ENCODE measurements at regions not wholly inside any gene's neighbourhood (a gene's known extent, or its start where the extent isn't known, plus 50 kb on each side); places are given as distances from the start of the nearest gene placed in this dataset.
"Not testable (repeated sequence)": the region's sequence is repeated elsewhere in the genome, so short reads cannot be mapped to it uniquely, and the experiment has no call there.

DNA sequence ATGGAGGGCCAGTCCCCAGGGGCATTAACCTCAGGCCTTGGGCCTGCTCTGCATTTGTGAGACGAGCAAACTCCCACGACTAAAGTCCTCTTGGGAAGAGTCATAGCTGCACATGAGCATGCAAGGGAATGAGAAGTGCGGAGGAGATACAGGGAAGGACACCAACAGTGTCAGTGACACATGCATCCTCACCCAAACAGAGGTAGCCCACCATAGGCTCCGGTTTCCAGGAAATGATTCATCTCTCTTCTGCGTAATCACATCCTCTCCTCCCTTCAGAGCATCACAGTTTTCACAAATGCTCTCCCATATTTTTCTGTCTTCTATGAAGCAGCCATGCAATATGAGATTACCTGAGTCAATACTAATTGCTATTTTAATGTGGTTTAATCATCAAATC, 725.7 kb upstream of the GOT2 start:
- no peak for TF ChIP-seq CTCF (IDR thresholded peaks at IDR 0.05; ENCODE audit: borderline replicate concordance, insufficient read depth, low read depth, low read length)
- no peak overlapping the region for H3K4me3 ChIP-seq (ENCODE audit: low read depth, low read length)

- TF ChIP-seq CTCF (IDR thresholded peaks at IDR 0.05; ENCODE audit: borderline replicate concordance, insufficient read depth, low read depth, low read length), result no peak
- no peak overlapping the region for H3K4me3 ChIP-seq (ENCODE audit: low read depth, low read length)
These were observed 721.4 kb upstream of the GOT2 start for GRCh38 chr16:59455497-59455896.

DNA sequence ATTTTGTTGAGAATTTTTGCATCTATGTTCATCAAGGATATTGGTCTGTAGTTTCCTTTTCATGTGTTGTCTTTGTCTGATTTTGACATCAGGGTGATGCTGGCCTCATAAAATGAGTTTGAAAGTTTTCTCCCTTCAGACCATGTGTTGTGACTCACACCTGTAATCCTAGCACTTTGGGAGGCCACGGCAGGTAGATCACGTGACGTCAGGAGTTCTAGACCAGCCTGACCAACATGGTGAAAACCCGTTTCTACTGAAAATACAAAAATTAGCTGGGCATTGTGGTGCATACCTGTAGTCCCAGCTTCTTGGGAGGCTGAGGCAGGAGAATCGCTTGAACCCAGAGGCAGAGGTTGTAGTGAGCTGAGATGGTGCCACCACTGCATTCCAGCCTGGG, 716.4 kb upstream of the GOT2 start:
- H3K4me3 ChIP-seq (ENCODE audit: low read depth, low read length), result not testable (repeated sequence)

DNA sequence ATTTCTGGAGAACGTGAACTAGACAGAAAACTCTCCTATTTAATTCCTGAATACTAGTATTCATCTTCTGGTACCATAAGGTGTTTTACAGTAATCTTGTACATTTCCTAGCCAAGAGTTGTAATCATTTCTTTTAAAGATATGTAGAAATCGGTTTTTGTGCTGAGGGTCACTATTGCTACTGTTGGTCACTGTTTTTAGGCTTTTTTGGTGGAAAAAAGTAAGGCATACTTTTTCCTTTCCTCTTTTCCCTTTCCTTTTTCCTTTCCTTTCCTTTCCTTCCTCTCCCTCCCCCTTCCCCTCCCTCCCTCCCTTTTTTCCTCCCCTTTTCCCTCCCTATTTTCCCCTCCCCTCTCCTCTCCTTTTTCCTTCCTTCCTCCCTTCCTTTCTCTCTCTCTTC, 706.4 kb upstream of the GOT2 start:
- H3K4me3 ChIP-seq (ENCODE audit: low read depth, low read length), result no peak overlapping the region
- TF ChIP-seq CTCF (IDR thresholded peaks at IDR 0.05; ENCODE audit: borderline replicate concordance, insufficient read depth, low read depth, low read length), result no peak

DNA sequence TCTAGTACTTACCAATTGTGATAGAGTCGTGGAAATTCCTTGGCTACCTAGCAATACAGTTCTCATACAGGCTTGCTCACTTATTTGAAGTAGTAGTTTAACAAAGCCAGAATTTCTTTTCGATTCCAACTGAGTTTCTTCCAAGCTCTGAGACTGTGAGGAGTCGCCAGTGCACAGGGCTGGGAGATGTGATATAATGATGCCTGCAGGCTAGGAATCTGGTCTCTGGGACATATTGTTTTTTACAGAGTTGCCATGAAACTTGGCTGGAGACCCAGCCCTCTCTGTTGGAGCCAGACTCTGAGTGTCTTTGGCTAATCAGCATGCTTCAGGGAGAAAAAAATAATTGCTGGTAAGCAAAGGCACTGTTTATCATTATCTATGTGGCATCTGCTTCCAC, 698.8 kb upstream of the GOT2 start:
- no peak overlapping the region for H3K4me3 ChIP-seq (ENCODE audit: low read depth, low read length)
- no peak for TF ChIP-seq CTCF (IDR thresholded peaks at IDR 0.05; ENCODE audit: borderline replicate concordance, insufficient read depth, low read depth, low read length)

GRCh38 chr16:59432276-59432675, 698.2 kb upstream of the GOT2 start:
- no peak for TF ChIP-seq CTCF (IDR thresholded peaks at IDR 0.05; ENCODE audit: borderline replicate concordance, insufficient read depth, low read depth, low read length)
- no peak overlapping the region for H3K4me3 ChIP-seq (ENCODE audit: low read depth, low read length)

- TF ChIP-seq CTCF (IDR thresholded peaks at IDR 0.05; ENCODE audit: borderline replicate concordance, insufficient read depth, low read depth, low read length), result no peak
These were observed 690.7 kb upstream of the GOT2 start for GRCh38 chr16:59424714-59425273.

More at GRCh38 chr16:59424714-59425273, 690.7 kb upstream of the GOT2 start:
- no peak overlapping the region for H3K4me3 ChIP-seq (ENCODE audit: low read depth, low read length)
